ENCODE measurements at regions not wholly inside any gene's neighbourhood (a gene's known extent, or its start where the extent isn't known, plus 50 kb on each side); places are given as distances from the start of the nearest gene placed in this dataset.

DNA sequence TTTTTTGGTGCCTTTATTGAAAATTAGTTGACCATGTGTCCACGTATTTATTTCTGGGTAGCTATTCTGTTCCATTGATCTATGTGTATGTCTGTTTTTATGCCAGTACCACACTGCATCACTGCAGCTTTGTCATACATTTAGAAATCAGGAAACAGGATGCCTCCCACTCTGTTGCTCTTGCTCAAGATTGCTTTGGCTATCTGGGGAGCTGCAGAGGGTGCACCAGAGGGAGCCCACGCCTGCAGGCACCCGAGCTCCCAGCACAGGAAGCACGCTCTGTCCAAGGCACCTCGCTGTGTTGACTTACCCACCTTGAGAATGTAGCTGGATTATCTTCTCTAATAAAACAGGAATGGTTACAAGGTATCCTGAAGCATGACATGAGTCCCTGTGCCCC, 301.7 kb downstream of the TCERG1L start:
- Histone ChIP-seq H3K4me3 (no peak overlapping the region), H3K9me3 (no peaks in the 10 kb centered on the region), H3K36me3 (no peaks in the 10 kb centered on the region), H3K27ac (no peak overlapping the region), H3K4me1 (no peaks in the 10 kb centered on the region), H3K27me3 (peaks cover 0 to 21% (median 0%) of the 10 kb centered on the region in 4 donors)
- TF ChIP-seq POLR2A (IDR thresholded peaks at IDR 0.05) (no peak), CTCF (IDR thresholded peaks at IDR 0.05) (no peak)
- DNase-seq = no peak
- intact Hi-C loops (cut with DNase I) = no loop called here
- 43 to 66% methylated on average over 5 of the region's 5 CpGs for WGBS, 2 donors

GRCh38 chr10:131010965-131011575, 300.5 kb downstream of the TCERG1L start:
- no peaks in the 10 kb centered on the region for H3K9me3 ChIP-seq
- H3K4me1 ChIP-seq = no peaks in the 10 kb centered on the region
- intact Hi-C loops (cut with DNase I) = no loop called here
- no peak overlapping the region for H3K4me3 ChIP-seq
- no peak for DNase-seq
- peaks cover 0 to 25% (median 0%) of the 10 kb centered on the region in 4 donors for H3K27me3 ChIP-seq
- H3K27ac ChIP-seq = no peak overlapping the region
- H3K36me3 ChIP-seq = no peaks in the 10 kb centered on the region
- no peak for TF ChIP-seq POLR2A (IDR thresholded peaks at IDR 0.05)
- no peak for TF ChIP-seq CTCF (IDR thresholded peaks at IDR 0.05)
- 86 to 98% methylated on average over 5 to 9 of the region's 11 CpGs for WGBS, 2 donors

DNA sequence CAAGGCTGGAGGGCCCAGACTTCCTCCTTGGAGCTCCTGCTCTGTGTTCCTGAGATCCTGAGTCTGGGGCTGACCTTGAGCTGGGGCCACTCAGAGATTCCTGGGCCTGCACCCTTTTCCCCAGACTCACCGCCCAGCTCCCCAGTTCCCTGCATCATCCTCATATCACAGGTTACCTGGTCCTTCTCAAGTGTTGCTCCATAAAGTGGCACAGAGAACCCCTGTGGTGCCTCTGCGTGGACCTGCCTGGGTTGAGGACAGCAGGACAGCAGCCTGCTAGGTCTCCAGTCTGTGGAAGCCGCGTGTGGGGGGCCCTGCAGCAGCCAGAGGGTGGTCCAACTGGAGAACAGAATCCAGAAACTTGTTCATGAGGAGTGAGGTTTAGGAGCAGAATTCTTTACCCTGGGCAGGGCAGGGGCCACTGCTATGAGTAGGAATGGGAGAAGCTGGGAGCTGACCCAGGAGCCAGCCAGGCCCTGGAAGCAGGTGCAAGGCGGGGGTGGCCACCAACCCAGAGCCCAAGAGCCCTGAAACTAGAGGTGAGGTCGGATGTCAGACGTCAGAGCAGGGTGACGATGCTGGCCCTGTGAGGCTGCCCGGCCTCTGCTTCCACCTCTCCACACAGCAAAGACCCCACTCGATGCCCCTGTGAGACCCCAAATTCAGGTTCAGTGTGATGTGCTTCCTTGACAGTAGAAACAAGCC, 299.4 kb downstream of the TCERG1L start:
- no peak overlapping the region for H3K4me3 ChIP-seq
- H3K9me3 ChIP-seq = no peaks in the 10 kb centered on the region
- WGBS, 2 donors = 73% methylated on average over 1 to 9 of the region's 10 CpGs
- H3K27me3 ChIP-seq = peaks cover 0 to 25% (median 0%) of the 10 kb centered on the region in 4 donors
- no peak for DNase-seq
- intact Hi-C loops (cut with DNase I) = no loop called here
- H3K27ac ChIP-seq = no peak overlapping the region
- H3K36me3 ChIP-seq = no peaks in the 10 kb centered on the region
- TF ChIP-seq CTCF (IDR thresholded peaks at IDR 0.05) (no peak), POLR2A (IDR thresholded peaks at IDR 0.05) (no peak)
- no peaks in the 10 kb centered on the region for H3K4me1 ChIP-seq

GRCh38 chr10:131012641-131012985, 298.9 kb downstream of the TCERG1L start:
- no peak for DNase-seq
- no peak for TF ChIP-seq POLR2A (IDR thresholded peaks at IDR 0.05)
- TF ChIP-seq CTCF (IDR thresholded peaks at IDR 0.05) = no peak

GRCh38 chr10:131013281-131013912, 298.1 kb downstream of the TCERG1L start:
- TF ChIP-seq POLR2A (IDR thresholded peaks at IDR 0.05) (no peak), CTCF (IDR thresholded peaks at IDR 0.05) (no peak)
- no peak for DNase-seq
- H3K36me3 ChIP-seq = no peaks in the 10 kb centered on the region
- H3K9me3 ChIP-seq = no peaks in the 10 kb centered on the region
- intact Hi-C loops (cut with DNase I) = no loop called here
- H3K4me3 ChIP-seq = no peak overlapping the region
- H3K4me1 ChIP-seq = no peaks in the 10 kb centered on the region
- WGBS, 2 donors = 85 to 100% methylated on average over 7 to 16 of the region's 17 CpGs
- H3K27ac ChIP-seq = no peak overlapping the region
- H3K27me3 ChIP-seq = peaks cover 0 to 25% (median 0%) of the 10 kb centered on the region in 4 donors

More at GRCh38 chr10:131012641-131012985, 298.9 kb downstream of the TCERG1L start:
- no peak overlapping the region for H3K4me3 ChIP-seq
- H3K27me3 ChIP-seq = peaks cover 0 to 25% (median 0%) of the 10 kb centered on the region in 4 donors
- 37 to 55% methylated on average over 2 to 4 of the region's 5 CpGs for WGBS, 2 donors
- no peak overlapping the region for H3K27ac ChIP-seq
- H3K9me3 ChIP-seq = no peaks in the 10 kb centered on the region
- H3K36me3 ChIP-seq = no peaks in the 10 kb centered on the region
- no peaks in the 10 kb centered on the region for H3K4me1 ChIP-seq
- intact Hi-C loops (cut with DNase I) = no loop called here
